GM21367 (cell line): ENCODE measurements at regions not wholly inside any gene's neighbourhood (a gene's known extent, or its start where the extent isn't known, plus 50 kb on each side); places are given as distances from the start of the nearest gene placed in this dataset.
"Not testable (repeated sequence)": the region's sequence is repeated elsewhere in the genome, so short reads cannot be mapped to it uniquely, and the experiment has no call there.

ENCODE experiments used
- ATAC-seq: cut with Tn5 transposase; IDR thresholded peaks from one replicate; pipeline ENCODE4 v1.9.1; 2021; ENCODE audit not compliant: unreplicated experiment

DNA sequence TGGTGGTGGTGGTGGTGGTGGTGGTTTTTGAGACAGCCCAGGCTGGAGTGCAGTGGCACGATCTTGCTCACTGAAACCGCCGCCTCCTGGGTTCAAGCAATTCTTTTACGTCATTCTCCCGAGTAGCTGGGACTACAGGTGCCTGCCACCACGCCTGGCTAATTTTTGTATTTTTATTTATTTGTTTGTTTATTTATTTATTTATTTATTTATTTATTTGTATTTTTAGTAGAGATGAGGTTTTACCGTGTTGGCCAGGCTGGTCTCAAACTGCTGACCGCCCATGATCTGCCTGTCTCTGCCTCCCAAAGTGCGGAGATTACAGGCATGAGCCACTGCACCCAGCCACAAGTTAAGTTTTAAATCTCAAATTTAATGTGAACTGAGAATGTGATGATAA lies 126.5 kb downstream of the PCDH18 start:
- not testable (repeated sequence) for ATAC-seq

DNA sequence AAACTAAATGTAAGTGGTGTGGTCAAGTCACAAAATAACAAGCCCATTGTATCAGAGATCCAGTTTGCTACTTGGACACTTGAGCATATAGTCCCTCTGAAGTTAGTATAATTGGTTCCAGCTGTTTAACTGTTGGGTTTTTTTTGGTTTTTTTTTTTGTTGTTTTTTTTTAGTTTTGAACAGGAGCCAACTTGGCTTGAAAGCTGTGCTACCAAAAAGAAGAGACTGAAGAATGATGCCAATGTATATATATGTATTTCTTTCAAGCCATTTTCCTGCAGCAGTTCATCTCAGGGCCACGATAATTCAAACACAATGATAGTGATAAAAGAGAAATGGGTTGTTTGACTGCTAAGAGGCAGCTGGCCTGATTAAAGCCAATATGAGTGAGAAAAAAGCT lies 138.3 kb downstream of the PCDH18 start:
- no peak for ATAC-seq

DNA sequence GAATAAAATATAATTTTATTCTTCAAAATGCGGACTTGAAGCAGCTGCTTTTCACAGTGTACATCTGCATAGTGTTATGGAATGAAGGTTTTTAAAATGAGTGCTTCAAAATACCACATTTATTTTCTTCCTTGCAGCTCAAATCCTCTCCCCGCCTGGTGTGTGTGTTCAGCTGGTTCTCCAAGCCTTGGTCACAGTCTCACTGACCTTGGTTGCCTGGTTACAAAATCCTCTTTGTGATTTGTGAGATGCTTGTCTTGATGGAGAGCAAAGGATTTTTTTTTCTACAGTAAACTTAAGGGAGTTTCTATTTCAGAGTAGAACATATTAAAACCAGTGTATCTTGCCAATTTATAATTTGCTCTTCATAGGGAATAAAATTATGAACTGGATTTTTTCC lies 139.2 kb downstream of the PCDH18 start:
- no peak for ATAC-seq

DNA sequence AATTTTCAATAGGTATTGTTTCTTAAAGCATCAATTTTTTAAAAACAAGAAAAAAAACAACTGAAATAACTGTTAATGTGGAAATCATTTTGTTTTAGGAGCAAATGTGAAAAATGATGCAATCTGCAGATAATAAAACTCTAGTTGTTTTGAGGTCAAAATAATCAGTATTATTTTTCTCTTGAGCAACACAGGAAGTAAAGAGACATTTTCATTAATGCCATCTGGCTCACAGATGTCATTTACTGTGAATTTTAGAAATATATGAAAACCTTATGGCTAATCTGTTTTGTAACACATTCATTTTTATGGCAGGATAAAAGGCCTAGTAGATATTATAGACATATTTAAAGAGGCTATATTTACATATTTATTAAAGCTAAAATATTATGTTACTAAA lies 141.6 kb downstream of the PCDH18 start:
- ATAC-seq, result no peak

DNA sequence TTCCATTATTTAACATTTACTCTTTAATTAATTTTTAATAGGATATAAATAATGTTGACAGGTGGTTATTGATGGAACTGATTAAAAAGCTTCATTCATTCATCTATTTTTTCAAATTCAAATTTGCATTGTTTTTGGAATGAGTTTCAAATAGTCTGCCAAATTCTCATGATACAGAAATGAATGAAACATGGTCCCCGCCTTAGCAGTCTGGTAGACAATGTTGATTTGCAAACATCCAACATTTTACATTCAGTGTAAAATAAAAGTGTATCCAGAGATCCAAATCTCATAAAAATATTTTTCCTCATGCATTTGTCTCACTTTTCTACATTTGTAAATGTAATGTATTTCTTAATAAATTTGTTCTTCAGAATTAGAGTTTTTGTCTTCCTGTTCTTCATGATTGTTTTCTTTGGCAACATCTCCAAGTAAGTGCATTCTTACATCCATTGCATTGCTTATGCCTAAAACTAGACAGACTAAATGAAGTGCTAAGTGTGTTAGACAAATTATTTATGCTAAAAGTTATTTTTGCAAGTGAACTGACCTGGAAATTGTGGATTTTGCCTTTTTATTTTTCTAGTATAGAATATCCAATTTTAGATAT lies 142.3 kb downstream of the PCDH18 start:
- ATAC-seq, result no peak

DNA sequence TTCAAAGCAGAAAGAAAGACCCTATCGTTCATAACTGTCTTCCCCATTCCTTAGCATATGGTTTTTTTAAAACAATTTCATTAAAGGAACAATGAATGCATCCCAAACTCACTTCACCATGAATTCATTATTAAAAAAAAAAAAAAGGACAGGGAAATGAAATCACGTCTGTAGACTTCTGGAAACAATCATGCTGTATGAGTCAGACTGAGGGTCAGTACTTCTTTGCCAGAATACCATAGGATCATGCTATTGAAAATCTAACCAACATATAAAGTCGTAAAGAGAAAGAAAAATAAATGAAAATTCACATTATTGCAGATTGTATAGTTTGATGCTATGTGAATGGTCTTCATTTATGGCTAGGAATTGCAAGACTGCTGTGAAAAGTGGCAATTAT lies 144.4 kb downstream of the PCDH18 start:
- ATAC-seq, result no peak

DNA sequence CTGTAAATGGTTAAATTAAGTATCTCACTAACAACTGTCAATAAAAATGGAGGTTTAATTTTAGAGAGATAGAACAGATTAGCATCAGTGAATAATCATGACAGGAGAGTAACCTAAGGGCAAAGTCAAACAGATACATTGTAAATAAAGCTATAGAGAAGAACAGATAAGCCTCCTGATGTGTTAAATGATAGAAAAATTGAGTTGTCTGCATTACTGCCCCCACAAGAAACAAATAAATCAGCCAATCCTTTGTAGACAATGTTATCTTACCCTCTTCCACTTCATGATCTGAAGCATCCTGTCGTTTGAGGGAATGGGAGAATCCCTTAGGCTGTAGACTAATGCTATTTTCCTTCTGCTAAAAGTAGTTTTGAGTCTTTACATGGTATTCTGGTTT lies 147.8 kb downstream of the PCDH18 start:
- ATAC-seq, result no peak

DNA sequence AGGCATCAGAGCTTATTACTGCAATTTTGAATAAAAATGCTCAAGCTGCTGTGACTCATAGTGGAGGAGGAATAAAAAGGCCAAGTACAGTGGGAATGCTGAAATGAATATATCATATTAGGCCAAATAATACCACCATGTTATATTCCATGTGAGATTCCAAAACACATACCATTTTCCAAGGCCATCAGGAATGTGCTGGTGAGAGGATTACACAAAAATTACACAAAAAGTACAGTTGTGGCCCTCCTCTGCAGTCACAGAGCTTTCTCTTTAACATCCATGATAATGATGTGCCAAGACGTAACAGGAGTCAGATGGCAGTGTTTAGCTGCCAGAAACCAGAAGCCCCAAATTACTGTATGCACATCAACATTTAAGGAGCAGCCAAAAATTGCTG lies 153.5 kb downstream of the PCDH18 start:
- no peak for ATAC-seq

DNA sequence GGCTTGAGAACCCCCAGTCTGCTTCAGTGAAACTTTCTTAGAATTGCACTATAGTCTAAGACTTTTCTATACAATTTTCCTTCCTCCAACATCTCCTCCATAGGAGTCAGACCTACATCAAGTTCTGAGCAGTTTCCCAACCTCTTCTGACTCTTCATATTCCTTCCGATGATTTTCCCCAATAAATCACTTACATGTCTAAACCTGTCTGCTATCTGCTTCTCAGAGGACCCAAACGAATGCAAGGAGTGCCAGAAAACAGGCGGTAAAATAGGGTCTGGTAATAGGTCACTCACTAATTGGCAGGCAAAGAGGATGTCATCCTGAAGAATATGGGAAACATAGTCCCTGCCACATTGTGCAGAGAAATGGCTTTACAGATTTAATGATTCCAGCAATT lies 153.9 kb downstream of the PCDH18 start:
- no peak for ATAC-seq

DNA sequence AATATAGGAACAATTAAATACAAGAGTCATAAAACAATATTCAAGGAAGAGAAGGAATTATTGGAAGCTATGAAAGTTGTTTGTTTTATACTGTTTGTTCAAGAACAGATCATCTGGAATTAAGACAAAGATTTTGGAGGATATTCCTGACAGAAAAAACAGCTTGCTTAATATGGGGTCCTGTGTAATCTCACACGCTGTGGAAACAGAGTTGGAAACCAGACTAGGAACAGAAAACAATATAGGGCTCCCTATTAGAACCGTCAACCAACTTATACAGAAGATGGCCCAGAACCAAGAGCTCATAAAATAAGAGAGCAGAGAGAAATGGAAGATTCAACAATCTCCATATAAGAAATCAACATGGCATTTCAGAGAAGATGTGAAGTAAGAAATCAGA lies 156.0 kb downstream of the PCDH18 start:
- ATAC-seq, result no peak

DNA sequence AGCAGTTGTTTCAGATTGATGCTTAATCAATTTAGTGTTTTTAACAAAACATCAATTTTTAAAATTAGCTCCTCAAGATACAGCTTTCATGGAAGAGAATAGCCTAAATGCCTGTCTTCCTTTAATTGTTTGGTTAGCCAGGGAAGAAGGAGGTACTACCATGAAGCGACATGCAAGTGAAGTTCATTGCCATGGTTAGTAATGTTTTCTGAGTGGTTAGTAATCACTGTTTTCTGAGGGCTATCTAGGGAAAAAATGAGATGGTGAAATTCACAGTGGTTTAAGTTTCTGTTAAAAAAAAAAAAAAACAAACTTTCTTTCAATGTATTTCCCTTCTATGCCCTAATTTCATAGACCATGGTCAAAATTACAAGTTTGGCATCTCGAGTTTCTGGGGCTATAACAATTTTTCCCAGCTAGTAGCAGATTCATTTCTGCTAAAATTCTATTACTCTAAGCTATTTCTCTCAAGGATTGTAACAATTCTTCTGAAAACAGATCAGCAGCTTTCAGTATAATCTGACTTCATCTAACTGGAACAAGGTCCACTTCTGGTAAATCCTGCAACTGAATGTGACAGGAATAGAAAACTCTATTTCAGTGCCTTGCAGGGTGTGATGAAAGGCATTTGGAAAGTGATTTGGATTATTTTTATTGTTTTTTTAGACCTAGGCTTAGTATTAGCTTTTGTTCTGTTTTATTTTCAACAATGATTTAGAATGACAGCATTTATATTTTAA lies 157.0 kb downstream of the PCDH18 start:
- no peak for ATAC-seq

DNA sequence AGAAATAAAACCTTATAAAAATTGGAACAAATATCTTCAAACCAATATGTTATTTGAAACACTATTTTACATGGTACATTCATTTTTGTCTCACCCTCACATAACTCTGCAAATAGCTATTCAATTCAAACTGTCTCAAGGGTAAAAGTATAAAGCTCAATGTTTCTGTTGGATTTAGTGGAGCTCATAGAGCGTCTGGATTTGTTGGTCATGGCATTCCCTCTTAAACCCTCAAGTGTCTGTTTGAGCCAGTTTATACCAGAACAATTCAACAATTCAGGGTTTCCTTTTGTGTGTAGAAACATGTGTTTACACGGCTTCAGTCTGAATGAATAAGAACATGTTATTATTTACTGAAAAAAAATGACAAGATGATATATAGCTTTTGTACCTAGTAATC lies 161.6 kb downstream of the PCDH18 start:
- ATAC-seq, result no peak

DNA sequence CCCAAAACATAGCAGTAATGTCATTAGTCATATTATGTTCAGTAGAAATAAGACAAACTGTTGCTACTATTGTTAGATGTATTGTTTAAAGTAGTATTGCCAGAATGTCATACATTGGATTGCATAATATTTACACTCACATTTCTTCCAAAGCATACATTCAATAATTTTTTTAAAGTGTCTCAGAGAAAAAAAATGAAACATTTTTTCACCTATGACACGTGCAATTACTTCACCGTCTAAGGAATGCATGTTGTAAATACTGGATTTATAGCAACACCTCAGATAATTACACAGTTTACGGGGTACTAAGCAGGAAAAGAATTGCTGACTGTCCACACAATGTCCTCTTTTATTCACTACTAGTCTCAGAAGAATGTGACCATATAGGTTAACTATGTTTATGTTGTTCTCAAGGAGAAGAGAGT lies 162.1 kb downstream of the PCDH18 start:
- no peak for ATAC-seq

DNA sequence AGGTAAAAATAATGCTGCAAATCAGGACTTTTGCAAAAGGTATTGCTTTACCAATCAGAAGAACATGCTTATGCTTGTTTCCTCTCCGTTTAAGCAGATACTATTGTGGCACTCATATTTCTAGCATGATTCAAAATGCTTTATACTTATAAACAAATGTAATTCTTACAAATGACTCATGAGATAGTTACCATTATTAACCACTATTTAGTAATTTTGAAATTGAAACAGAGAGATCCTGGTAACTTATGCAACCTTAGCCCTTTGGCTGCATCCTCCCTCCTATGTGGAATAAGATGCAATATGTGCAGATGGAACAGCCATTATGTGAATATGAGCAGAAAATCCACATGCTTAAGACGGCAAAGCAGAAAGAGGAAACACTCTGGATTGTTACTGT lies 164.7 kb downstream of the PCDH18 start:
- no peak for ATAC-seq

DNA sequence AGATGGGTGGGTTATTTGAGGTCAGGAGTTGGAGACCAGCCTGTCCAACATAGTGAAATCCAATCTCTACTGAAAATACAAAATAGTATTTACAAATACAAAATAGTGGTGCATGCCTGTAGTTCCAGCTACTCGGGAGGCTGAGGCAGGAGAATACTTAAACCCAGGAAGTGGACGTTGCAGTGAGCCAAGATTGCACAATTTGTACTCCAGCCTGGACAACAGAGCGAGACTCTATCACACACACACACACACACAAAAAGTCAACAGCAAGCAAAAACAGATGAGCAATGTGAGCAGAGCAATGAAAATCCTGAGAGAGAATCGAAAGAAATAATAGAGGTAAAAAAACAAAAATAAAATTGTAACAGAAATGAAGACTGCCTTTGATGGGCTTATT lies 168.8 kb downstream of the PCDH18 start:
- ATAC-seq, result no peak

DNA sequence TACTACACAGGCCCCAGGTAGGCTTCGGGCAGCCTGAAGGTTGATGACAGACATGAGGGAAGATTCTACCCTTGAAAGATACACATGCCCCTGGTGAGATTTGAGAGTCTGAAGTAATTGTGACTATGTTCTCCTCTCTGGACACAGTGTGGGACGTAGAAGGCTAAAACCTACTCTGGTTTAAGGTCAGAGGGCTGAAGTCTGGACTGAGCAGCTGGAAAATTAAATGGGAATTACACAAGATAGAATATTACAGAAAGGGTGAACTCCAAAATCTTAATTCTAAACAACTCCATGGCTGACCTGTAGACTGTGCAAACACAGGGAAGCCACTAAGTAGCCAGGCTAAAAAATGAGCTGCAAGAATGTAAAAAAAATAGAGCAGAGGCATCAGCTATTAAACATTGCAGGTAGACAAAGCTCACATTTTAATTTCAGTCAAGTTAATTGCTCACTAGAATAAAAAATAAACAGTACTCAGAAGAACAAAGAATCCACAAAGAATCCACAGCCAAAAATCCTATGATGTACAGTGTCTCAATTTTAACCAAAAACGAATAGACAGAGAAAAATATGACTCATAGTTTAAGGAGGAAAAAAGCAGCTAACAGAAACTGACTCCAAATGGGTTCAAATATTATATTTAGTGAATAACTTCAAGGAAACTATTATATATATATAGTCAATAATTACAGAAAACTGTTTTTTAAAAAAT lies 170.4 kb downstream of the PCDH18 start:
- ATAC-seq, result no peak

DNA sequence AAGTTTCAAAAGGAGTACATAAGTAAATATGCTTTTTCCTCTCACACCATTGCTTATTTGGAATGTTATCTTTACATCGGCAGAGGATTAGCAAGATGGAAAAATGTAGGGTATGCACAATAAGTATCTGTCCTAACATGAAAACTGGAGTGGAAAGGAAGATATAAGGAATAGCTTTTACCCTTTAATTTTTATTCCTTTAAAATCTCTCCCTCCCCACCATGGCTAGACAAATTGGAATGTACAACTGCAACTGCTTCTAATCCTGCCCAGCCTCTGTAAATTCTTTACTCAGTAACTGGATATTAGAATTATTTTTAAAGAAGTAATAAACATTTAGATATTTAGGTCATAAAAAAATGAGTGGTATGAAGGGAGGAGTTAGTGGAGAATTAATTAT lies 171.5 kb downstream of the PCDH18 start:
- no peak for ATAC-seq

DNA sequence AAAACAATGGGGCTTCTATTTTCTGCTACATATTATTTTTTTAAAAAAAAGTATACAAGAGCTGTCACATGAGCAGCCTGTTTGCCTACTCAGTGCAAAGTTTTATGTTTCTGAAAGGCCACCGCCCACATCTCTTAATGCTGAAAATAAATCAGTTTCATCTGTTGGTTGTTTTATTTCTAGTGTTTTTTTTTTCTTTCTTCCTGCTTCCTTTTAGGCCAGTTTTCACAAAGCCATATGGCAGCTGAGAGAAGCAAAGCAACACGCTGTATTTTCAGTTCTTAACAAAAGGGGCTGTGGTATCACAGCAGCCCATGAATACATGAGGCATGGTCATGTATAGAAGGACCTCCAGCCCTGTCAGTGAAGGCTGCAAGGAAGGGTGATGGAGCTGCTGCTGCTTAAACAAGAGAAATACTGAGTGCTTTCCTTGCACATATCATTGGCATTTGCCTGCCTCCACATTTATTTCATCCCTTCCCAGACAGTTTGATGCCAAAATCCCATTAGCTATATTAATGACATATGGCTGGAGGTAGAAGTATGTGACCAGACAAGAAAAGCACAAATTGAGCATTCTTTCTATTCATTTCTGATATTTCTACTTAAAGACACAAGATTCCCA lies 172.5 kb downstream of the PCDH18 start:
- ATAC-seq, result no peak

DNA sequence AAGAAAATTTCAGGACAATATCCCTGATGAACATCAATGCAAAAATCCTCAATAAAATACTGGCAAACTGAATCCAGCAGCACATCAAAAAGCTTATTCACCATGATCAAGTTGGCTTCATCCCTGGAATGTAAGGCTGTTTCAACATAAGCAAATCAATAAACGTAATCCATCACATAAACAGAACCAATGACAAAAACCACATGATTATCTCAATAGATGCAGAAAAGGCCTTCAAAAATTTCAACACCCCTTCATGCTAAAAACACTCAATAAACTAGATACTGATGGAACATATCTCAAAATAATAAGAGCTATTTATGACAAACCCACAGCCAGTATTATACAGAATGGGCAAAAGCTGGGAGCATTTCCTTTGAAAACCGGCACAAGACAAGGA lies 177.7 kb downstream of the PCDH18 start:
- ATAC-seq, result not testable (repeated sequence)

DNA sequence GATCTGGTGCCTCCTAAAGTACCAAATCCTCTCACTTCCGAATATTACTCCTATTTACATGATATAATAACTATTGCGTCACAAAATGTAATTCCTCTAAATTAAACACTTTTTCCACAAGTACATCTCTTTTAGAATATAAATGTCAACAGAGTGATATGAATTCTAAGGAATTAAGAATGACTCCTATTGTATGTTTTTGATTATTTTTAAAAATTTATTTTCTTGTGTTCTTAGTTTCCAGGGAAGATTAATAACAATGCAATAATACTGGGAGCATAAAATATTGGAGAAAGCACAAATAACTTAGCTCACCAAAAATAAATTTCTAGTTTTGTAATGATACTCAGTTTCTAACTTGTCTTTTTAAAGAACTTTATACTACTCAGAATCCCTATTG lies 184.9 kb downstream of the PCDH18 start:
- no peak for ATAC-seq

DNA sequence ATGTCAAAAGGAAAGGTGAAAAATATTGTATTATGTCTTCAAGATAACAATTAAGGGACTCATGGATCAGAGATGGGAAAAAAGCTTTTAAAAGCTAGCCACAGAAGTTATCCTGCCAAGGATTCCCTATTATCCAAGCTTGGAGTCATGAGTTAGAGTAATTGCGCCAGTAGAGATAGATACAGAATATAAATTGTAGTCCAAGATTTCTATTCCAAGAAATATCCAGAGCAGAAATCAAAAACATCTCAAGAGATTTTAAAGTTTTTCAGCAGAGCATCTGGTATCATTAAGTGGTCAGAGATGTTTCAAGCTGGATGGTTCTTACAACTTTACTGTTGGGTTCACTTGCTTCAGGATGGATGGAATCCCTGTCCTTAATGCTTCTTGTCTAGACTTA lies 186.7 kb downstream of the PCDH18 start:
- ATAC-seq, result no peak

DNA sequence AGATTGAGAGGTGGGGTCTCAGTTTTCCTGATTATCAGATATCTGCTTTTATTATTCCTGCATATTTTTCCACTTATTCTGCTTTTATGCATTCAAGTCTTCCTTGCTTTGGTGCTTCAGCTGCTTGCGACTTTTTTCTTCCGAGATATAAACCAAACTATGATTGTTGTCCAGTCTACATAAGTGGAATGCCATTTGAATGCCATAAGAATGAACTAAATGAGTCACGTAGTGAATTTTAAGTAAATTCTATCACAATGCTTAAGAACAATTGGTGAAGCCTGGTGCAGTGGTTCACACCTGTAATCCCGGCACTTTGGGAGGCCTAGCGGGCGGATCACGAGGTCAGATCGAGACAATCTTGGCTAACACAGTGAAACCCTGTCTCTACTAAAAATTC lies 189.1 kb downstream of the PCDH18 start:
- ATAC-seq, result no peak
